ENCODE measurements at regions not wholly inside any gene's neighbourhood (a gene's known extent, or its start where the extent isn't known, plus 50 kb on each side); places are given as distances from the start of the nearest gene placed in this dataset.

GRCh38 chr1:105830571-105831146 lies 1225.8 kb upstream of the PRMT6 start:
- no peak for DNase-seq
- Histone ChIP-seq H3K27me3 (no peaks in the 10 kb centered on the region), H3K36me3 (ENCODE audit: low read depth, missing control alignments) (no peaks in the 10 kb centered on the region), H3K9me3 (no peaks in the 10 kb centered on the region), H3K4me3 (no peak overlapping the region), H3K4me1 (no peaks in the 10 kb centered on the region), H3K27ac (no peak overlapping the region)
- TF ChIP-seq, protein P1, sequence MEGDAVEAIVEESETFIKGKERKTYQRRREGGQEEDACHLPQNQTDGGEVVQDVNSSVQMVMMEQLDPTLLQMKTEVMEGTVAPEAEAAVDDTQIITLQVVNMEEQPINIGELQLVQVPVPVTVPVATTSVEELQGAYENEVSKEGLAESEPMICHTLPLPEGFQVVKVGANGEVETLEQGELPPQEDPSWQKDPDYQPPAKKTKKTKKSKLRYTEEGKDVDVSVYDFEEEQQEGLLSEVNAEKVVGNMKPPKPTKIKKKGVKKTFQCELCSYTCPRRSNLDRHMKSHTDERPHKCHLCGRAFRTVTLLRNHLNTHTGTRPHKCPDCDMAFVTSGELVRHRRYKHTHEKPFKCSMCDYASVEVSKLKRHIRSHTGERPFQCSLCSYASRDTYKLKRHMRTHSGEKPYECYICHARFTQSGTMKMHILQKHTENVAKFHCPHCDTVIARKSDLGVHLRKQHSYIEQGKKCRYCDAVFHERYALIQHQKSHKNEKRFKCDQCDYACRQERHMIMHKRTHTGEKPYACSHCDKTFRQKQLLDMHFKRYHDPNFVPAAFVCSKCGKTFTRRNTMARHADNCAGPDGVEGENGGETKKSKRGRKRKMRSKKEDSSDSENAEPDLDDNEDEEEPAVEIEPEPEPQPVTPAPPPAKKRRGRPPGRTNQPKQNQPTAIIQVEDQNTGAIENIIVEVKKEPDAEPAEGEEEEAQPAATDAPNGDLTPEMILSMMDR (IDR thresholded peaks at IDR 0.05) = no peak
- no peak for TF ChIP-seq POLR2A (IDR thresholded peaks at IDR 0.05)
- 38 to 56% methylated on average over 3 of the region's 3 CpGs for WGBS, 2 donors
- intact Hi-C loops (cut with DNase I; ENCODE audit: low total_unique reads) = no loop called here

GRCh38 chr1:105838071-105838470 lies 1218.4 kb upstream of the PRMT6 start:
- TF ChIP-seq, protein P1 (IDR thresholded peaks at IDR 0.05) = no peak
- no peak for TF ChIP-seq POLR2A (IDR thresholded peaks at IDR 0.05)
- no peaks in the 10 kb centered on the region for H3K9me3 ChIP-seq
- intact Hi-C loops (cut with DNase I; ENCODE audit: low total_unique reads) = no loop called here
- H3K27me3 ChIP-seq = no peaks in the 10 kb centered on the region
- no peaks in the 10 kb centered on the region for H3K36me3 ChIP-seq (ENCODE audit: low read depth, missing control alignments)
- no peak for DNase-seq
- no peaks in the 10 kb centered on the region for H3K4me1 ChIP-seq
- no peak overlapping the region for H3K27ac ChIP-seq
- no peak overlapping the region for H3K4me3 ChIP-seq

- Histone ChIP-seq H3K27ac (no peak overlapping the region), H3K9me3 (no peaks in the 10 kb centered on the region), H3K27me3 (no peaks in the 10 kb centered on the region), H3K4me3 (no peak overlapping the region), H3K4me1 (no peaks in the 10 kb centered on the region), H3K36me3 (ENCODE audit: low read depth, missing control alignments) (no peaks in the 10 kb centered on the region)
- DNase-seq = no peak
- intact Hi-C loops (cut with DNase I; ENCODE audit: low total_unique reads) = no loop called here
- 91 to 96% methylated on average over 2 of the region's 2 CpGs for WGBS, 2 donors
- TF ChIP-seq, protein P1 (IDR thresholded peaks at IDR 0.05) = no peak
- TF ChIP-seq POLR2A (IDR thresholded peaks at IDR 0.05) = no peak
These were observed 1190.9 kb upstream of the PRMT6 start for GRCh38 chr1:105865546-105865945.

DNA sequence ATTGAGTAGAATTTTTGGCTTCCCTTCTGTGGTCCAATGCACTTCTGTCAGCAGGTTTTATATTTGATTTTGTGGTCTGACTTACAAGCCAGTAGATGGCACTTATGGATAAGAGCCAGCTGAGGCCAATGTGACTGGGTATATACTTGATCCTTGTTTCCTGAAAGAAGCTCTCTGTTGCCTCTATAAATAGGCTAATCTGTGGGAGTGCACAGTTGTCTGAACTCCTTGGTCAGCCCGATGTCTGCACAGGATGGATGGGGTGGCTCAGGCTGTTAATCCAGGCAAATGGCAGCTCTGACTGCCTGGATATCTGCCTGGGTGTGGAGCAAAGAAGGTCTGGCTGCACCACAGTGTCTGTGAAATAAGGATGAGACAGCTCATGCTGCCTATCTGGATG lies 1183.7 kb upstream of the PRMT6 start:
- intact Hi-C loops (cut with DNase I; ENCODE audit: low total_unique reads) = no loop called here
- peak; percentile 17 for DNase-seq
- 60 to 70% methylated on average over 1 of the region's 1 CpG for WGBS, 2 donors

DNA sequence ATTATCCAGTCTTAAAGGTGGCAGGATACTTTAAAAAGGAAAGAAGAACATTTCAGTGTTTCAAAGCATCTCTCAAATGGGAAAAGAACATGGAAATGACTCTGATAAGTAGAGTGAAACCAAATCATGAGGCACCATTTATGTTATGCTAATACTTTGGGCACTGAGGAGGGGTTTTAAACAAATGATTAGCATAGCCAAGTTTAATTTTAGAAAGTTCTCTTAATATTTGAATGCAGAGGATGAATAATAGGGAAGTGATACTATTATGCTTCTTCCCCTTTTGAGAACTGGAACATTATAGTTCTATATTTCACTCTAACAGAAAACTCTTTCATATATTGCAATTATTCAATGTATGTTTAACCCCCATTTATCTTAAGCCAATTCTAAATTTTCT lies 1181.9 kb upstream of the PRMT6 start:
- intact Hi-C loops (cut with DNase I; ENCODE audit: low total_unique reads) = no loop called here
- H3K36me3 ChIP-seq (ENCODE audit: low read depth, missing control alignments) = no peaks in the 10 kb centered on the region

More for the DNA sequence above, 1183.7 kb upstream of the PRMT6 start:
- Histone ChIP-seq H3K4me1 (no peaks in the 10 kb centered on the region), H3K4me3 (no peak overlapping the region), H3K36me3 (ENCODE audit: low read depth, missing control alignments) (no peaks in the 10 kb centered on the region), H3K27ac (no peak overlapping the region), H3K27me3 (no peaks in the 10 kb centered on the region), H3K9me3 (no peaks in the 10 kb centered on the region)
- TF ChIP-seq, protein P1 (IDR thresholded peaks at IDR 0.05) = no peak

More for the DNA sequence above, 1181.9 kb upstream of the PRMT6 start:
- no peak for TF ChIP-seq POLR2A (IDR thresholded peaks at IDR 0.05)
- TF ChIP-seq, protein P1 (IDR thresholded peaks at IDR 0.05) = no peak
- no peak for DNase-seq
- Histone ChIP-seq H3K9me3 (no peaks in the 10 kb centered on the region), H3K27me3 (no peaks in the 10 kb centered on the region), H3K4me3 (no peak overlapping the region), H3K27ac (no peak overlapping the region), H3K4me1 (no peaks in the 10 kb centered on the region)

Data from testis (tissue), 2 donors.